Natural killer cell (primary cell): ENCODE measurements at regions not wholly inside any gene's neighbourhood (a gene's known extent, or its start where the extent isn't known, plus 50 kb on each side); places are given as distances from the start of the nearest gene placed in this dataset.

Source experiments
- ATAC-seq, 3 donors: fragments of 150-1000 bp in 2 of 3; fragments of 200-7000 bp in 1 of 3; cut with Tn5 transposase; 1 replicate in 1 of 3; 2 replicates in 2 of 3; pipeline ENCODE4 v1.10.0; 2021; ENCODE audit warnings: mild to moderate bottlenecking in 2 of 3, moderate library complexity in 2 of 3
- DNase-seq, 2 donors: peaks; one replicate each; pipeline versions ENCODE4 v3.0.0 to v3.0.0-alpha.2; 2013 to 2021; ENCODE audit warnings: mixed read lengths in 1 of 2
- H3K27ac ChIP-seq: one replicate; pipeline ENCODE4 v1.5.1; 2013; ENCODE audit warnings: mild to moderate bottlenecking, low read length
- H3K27me3 ChIP-seq: one replicate; pipeline ENCODE4 v1.6.1; 2013; ENCODE audit warnings: low read length; ENCODE audit not compliant: control insufficient read depth, insufficient read depth
- H3K36me3 ChIP-seq: one replicate; pipeline ENCODE4 v1.6.1; 2013; ENCODE audit warnings: low read length; ENCODE audit not compliant: control insufficient read depth, insufficient read depth
- H3K4me1 ChIP-seq: one replicate; pipeline ENCODE4 v1.6.1; 2013; ENCODE audit warnings: low read length; ENCODE audit not compliant: control insufficient read depth, insufficient read depth
- H3K4me3 ChIP-seq: one replicate; pipeline ENCODE4 v1.5.1; 2013; ENCODE audit warnings: low read length
- H3K9me3 ChIP-seq: one replicate; pipeline ENCODE4 v1.6.1; 2013; ENCODE audit warnings: low read length; ENCODE audit not compliant: control insufficient read depth, insufficient read depth
- H3K27ac Mint-ChIP-seq, 2 donors: one replicate each; pipeline ENCODE4 v1.8.0; 2022; ENCODE audit warnings: mild to moderate bottlenecking in 2 of 2, mixed read lengths in 2 of 2, moderate library complexity in 1 of 2
- H3K27me3 Mint-ChIP-seq, 2 donors: one replicate each; pipeline ENCODE4 v1.8.0; 2022; ENCODE audit warnings: low read depth in 2 of 2, mixed read lengths in 2 of 2
- H3K36me3 Mint-ChIP-seq: one replicate; pipeline ENCODE4 v1.8.0; 2022; ENCODE audit warnings: mixed read lengths
- H3K4me1 Mint-ChIP-seq, 2 donors: one replicate each; pipeline ENCODE4 v1.8.0; 2022; ENCODE audit warnings: mixed read lengths in 2 of 2
- H3K4me3 Mint-ChIP-seq: one replicate; pipeline ENCODE4 v1.8.0; 2022; ENCODE audit warnings: mild to moderate bottlenecking, moderate library complexity, mixed read lengths
- H3K9me3 Mint-ChIP-seq, 2 donors: one replicate each; pipeline ENCODE4 v1.8.0; 2022; ENCODE audit warnings: mixed read lengths in 2 of 2
- CTCF ChIP-seq: fragments of 200-600 bp; IDR thresholded peaks from one replicate; pipeline ENCODE4 v1.8.0; 2022; ENCODE audit warnings: antibody characterized with exemption
- WGBS: methylation state at CpG from one replicate; pipeline ENCODE4 v1.1.7; 2013; ENCODE audit warnings: missing lambda C conversion rate; ENCODE audit not compliant: insufficient coverage; 5-methylcytosine and 5-hydroxymethylcytosine counted together
- intact Hi-C: fragments of 100-400 bp; cut with micrococcal nuclease; formaldehyde crosslinking; loops from one replicate; pipeline ENCODE4 v1.14.2; 2022

GRCh38 chr6:14037402-14038277 lies 79.9 kb upstream of the CD83 start:
- DNase-seq (no peak), ATAC-seq (no peak)
- Mint-ChIP-seq H3K9me3 (no peaks in the 10 kb centered on the region), H3K36me3 (no peaks in the 10 kb centered on the region), H3K27ac (no peak overlapping the region), H3K4me1 (no peaks in the 10 kb centered on the region), H3K27me3 (peaks cover 25 to 47% of the 10 kb centered on the region in 2 donors), H3K4me3 (no peak overlapping the region)
- Histone ChIP-seq H3K27me3 (no peaks in the 10 kb centered on the region), H3K4me1 (no peaks in the 10 kb centered on the region), H3K36me3 (no peaks in the 10 kb centered on the region), H3K4me3 (no peak overlapping the region), H3K9me3 (no peaks in the 10 kb centered on the region), H3K27ac (no peak overlapping the region)
- WGBS = 71% methylated on average over 10 of the region's 12 CpGs
- intact Hi-C loops = no loop called here
- TF ChIP-seq CTCF = no peak

GRCh38 chr6:14038467-14039437 lies 78.8 kb upstream of the CD83 start:
- intact Hi-C loops = no loop called here
- Histone ChIP-seq H3K27ac (no peak overlapping the region), H3K4me3 (no peak overlapping the region), H3K36me3 (no peaks in the 10 kb centered on the region), H3K9me3 (no peaks in the 10 kb centered on the region), H3K4me1 (no peaks in the 10 kb centered on the region), H3K27me3 (no peaks in the 10 kb centered on the region)
- 70% methylated on average over 7 of the region's 8 CpGs for WGBS
- DNase-seq = no peak
- Mint-ChIP-seq H3K27me3 (peaks cover 27 to 40% of the 10 kb centered on the region in 2 donors), H3K9me3 (no peaks in the 10 kb centered on the region), H3K4me1 (no peaks in the 10 kb centered on the region), H3K36me3 (no peaks in the 10 kb centered on the region), H3K27ac (no peak overlapping the region), H3K4me3 (no peak overlapping the region)
- no peak for TF ChIP-seq CTCF
- ATAC-seq = no peak

- Mint-ChIP-seq H3K36me3 (no peaks in the 10 kb centered on the region), H3K27me3 (peaks cover 21 to 28% of the 10 kb centered on the region in 2 donors)
- intact Hi-C loops = loop anchor here (10.0 kb wide), 1 partner anchor 105 kb away; no protein-coding TSS in a partner anchor
Measured at GRCh38 chr6:14040042-14040441, 77.5 kb upstream of the CD83 start.

More at GRCh38 chr6:14040042-14040441, 77.5 kb upstream of the CD83 start:
- no peaks in the 10 kb centered on the region for H3K27me3 ChIP-seq
- H3K36me3 ChIP-seq = no peaks in the 10 kb centered on the region
- Mint-ChIP-seq H3K4me1 (no peaks in the 10 kb centered on the region), H3K27ac (no peak overlapping the region), H3K9me3 (no peaks in the 10 kb centered on the region), H3K4me3 (no peak overlapping the region)
- H3K9me3 ChIP-seq = no peaks in the 10 kb centered on the region
- no peak overlapping the region for H3K4me3 ChIP-seq
- no peak for TF ChIP-seq CTCF
- ATAC-seq (no peak), DNase-seq (no peak)
- no peak overlapping the region for H3K27ac ChIP-seq
- H3K4me1 ChIP-seq = no peaks in the 10 kb centered on the region
